ENCODE measurements at regions not wholly inside any gene's neighbourhood (a gene's known extent, or its start where the extent isn't known, plus 50 kb on each side); places are given as distances from the start of the nearest gene placed in this dataset.
"Not testable (repeated sequence)": the region's sequence is repeated elsewhere in the genome, so short reads cannot be mapped to it uniquely, and the experiment has no call there.

- H3K27me3 ChIP-seq (ENCODE audit: control insufficient read depth in 1 of 2, insufficient read depth in 1 of 2, low read length in 2 of 2); H4K91ac ChIP-seq (ENCODE audit: low read length); H2BK15ac ChIP-seq (ENCODE audit: low read depth, poor library complexity, severe bottlenecking); H3K4ac ChIP-seq (ENCODE audit: low read depth in 1 of 2, low read length in 2 of 2); H2AFZ ChIP-seq (ENCODE audit: low read depth, low read length); H3K4me1 ChIP-seq (ENCODE audit: control insufficient read depth, insufficient read depth, low read depth, low read length); H3K36me3 ChIP-seq (ENCODE audit: control insufficient read depth in 1 of 2, insufficient read depth in 2 of 2, low read depth in 1 of 2, low read length in 2 of 2); H3K27ac ChIP-seq (ENCODE audit: low read length, poor library complexity, severe bottlenecking); H3K18ac ChIP-seq (ENCODE audit: low read depth in 1 of 2, low read length in 2 of 2); H3K79me1 ChIP-seq (replicated peaks; ENCODE audit: low read length, poor library complexity, severe bottlenecking); H2BK5ac ChIP-seq (ENCODE audit: low read depth, low read length, poor library complexity, severe bottlenecking); H2BK120ac ChIP-seq (ENCODE audit: low read depth, low read length); H3K4me3 ChIP-seq (ENCODE audit: insufficient read depth in 1 of 2, low read depth in 1 of 2, low read length in 2 of 2); H3K9ac ChIP-seq (ENCODE audit: low read length); H3K14ac ChIP-seq (ENCODE audit: low read length in 2 of 2); H4K8ac ChIP-seq (ENCODE audit: low read length); H3K23ac ChIP-seq (ENCODE audit: low read length in 2 of 2); DNase-seq; H3K4me2 ChIP-seq (ENCODE audit: low read length, poor library complexity, severe bottlenecking); H3K9me3 ChIP-seq (ENCODE audit: control insufficient read depth, low read length); H2AK5ac ChIP-seq (ENCODE audit: low read length, severe bottlenecking); H2BK12ac ChIP-seq (ENCODE audit: low read length in 2 of 2): not testable (repeated sequence)
- 89% methylated on average over 2 of the region's 16 CpGs for WGBS
Measured at GRCh38 chr10:46739919-46740318, 161.0 kb downstream of the SYT15 start.

- not testable (repeated sequence) for H2AFZ ChIP-seq (ENCODE audit: low read depth, low read length); H4K8ac ChIP-seq (ENCODE audit: low read length); H3K27ac ChIP-seq (ENCODE audit: low read length, poor library complexity, severe bottlenecking); H3K4ac ChIP-seq (ENCODE audit: low read depth in 1 of 2, low read length in 2 of 2); H2BK120ac ChIP-seq (ENCODE audit: low read depth, low read length); H3K9me3 ChIP-seq (ENCODE audit: control insufficient read depth, low read length); H2AK5ac ChIP-seq (ENCODE audit: low read length, severe bottlenecking); H2BK15ac ChIP-seq (ENCODE audit: low read depth, poor library complexity, severe bottlenecking); H3K18ac ChIP-seq (ENCODE audit: low read depth in 1 of 2, low read length in 2 of 2); H2BK5ac ChIP-seq (ENCODE audit: low read depth, low read length, poor library complexity, severe bottlenecking); H2BK12ac ChIP-seq (ENCODE audit: low read length in 2 of 2); H3K27me3 ChIP-seq (ENCODE audit: control insufficient read depth in 1 of 2, insufficient read depth in 1 of 2, low read length in 2 of 2); H4K91ac ChIP-seq (ENCODE audit: low read length); H3K4me3 ChIP-seq (ENCODE audit: insufficient read depth in 1 of 2, low read depth in 1 of 2, low read length in 2 of 2); H3K4me1 ChIP-seq (ENCODE audit: control insufficient read depth, insufficient read depth, low read depth, low read length); H3K4me2 ChIP-seq (ENCODE audit: low read length, poor library complexity, severe bottlenecking); H3K36me3 ChIP-seq (ENCODE audit: control insufficient read depth in 1 of 2, insufficient read depth in 2 of 2, low read depth in 1 of 2, low read length in 2 of 2); H3K79me1 ChIP-seq (replicated peaks; ENCODE audit: low read length, poor library complexity, severe bottlenecking); H3K14ac ChIP-seq (ENCODE audit: low read length in 2 of 2); DNase-seq; H3K23ac ChIP-seq (ENCODE audit: low read length in 2 of 2); H3K9ac ChIP-seq (ENCODE audit: low read length)
- WGBS = no CpG with 5 or more reads among the region's 17 CpGs
Measured at GRCh38 chr10:46740368-46740767, 161.4 kb downstream of the SYT15 start.

GRCh38 chr10:46749003-46749402 lies 162.2 kb upstream of the PTPN20 start:
- not testable (repeated sequence) for H3K4me3 ChIP-seq (ENCODE audit: insufficient read depth in 1 of 2, low read depth in 1 of 2, low read length in 2 of 2); H3K4ac ChIP-seq (ENCODE audit: low read depth in 1 of 2, low read length in 2 of 2); H3K14ac ChIP-seq (ENCODE audit: low read length in 2 of 2); H3K4me2 ChIP-seq (ENCODE audit: low read length, poor library complexity, severe bottlenecking); H4K91ac ChIP-seq (ENCODE audit: low read length); H2AK5ac ChIP-seq (ENCODE audit: low read length, severe bottlenecking); H3K9ac ChIP-seq (ENCODE audit: low read length); H4K8ac ChIP-seq (ENCODE audit: low read length); H3K4me1 ChIP-seq (ENCODE audit: control insufficient read depth, insufficient read depth, low read depth, low read length); H3K23ac ChIP-seq (ENCODE audit: low read length in 2 of 2); H2BK5ac ChIP-seq (ENCODE audit: low read depth, low read length, poor library complexity, severe bottlenecking); H3K27ac ChIP-seq (ENCODE audit: low read length, poor library complexity, severe bottlenecking); H2BK12ac ChIP-seq (ENCODE audit: low read length in 2 of 2); H3K27me3 ChIP-seq (ENCODE audit: control insufficient read depth in 1 of 2, insufficient read depth in 1 of 2, low read length in 2 of 2); H3K79me1 ChIP-seq (replicated peaks; ENCODE audit: low read length, poor library complexity, severe bottlenecking); DNase-seq; H3K9me3 ChIP-seq (ENCODE audit: control insufficient read depth, low read length); H3K18ac ChIP-seq (ENCODE audit: low read depth in 1 of 2, low read length in 2 of 2); H2BK15ac ChIP-seq (ENCODE audit: low read depth, poor library complexity, severe bottlenecking); H2BK120ac ChIP-seq (ENCODE audit: low read depth, low read length); H3K36me3 ChIP-seq (ENCODE audit: control insufficient read depth in 1 of 2, insufficient read depth in 2 of 2, low read depth in 1 of 2, low read length in 2 of 2); H2AFZ ChIP-seq (ENCODE audit: low read depth, low read length)
- 100% methylated on average over 2 of the region's 3 CpGs for whole genome bisulfite sequencing

- not testable (repeated sequence) for H2AK5ac ChIP-seq (ENCODE audit: low read length, severe bottlenecking); H3K36me3 ChIP-seq (ENCODE audit: control insufficient read depth in 1 of 2, insufficient read depth in 2 of 2, low read depth in 1 of 2, low read length in 2 of 2); H2BK15ac ChIP-seq (ENCODE audit: low read depth, poor library complexity, severe bottlenecking); H3K27ac ChIP-seq (ENCODE audit: low read length, poor library complexity, severe bottlenecking); H2AFZ ChIP-seq (ENCODE audit: low read depth, low read length); H3K14ac ChIP-seq (ENCODE audit: low read length in 2 of 2); H3K23ac ChIP-seq (ENCODE audit: low read length in 2 of 2); H3K9ac ChIP-seq (ENCODE audit: low read length); H2BK120ac ChIP-seq (ENCODE audit: low read depth, low read length); H4K8ac ChIP-seq (ENCODE audit: low read length); H3K9me3 ChIP-seq (ENCODE audit: control insufficient read depth, low read length); H2BK5ac ChIP-seq (ENCODE audit: low read depth, low read length, poor library complexity, severe bottlenecking); H3K4me3 ChIP-seq (ENCODE audit: insufficient read depth in 1 of 2, low read depth in 1 of 2, low read length in 2 of 2); H3K79me1 ChIP-seq (replicated peaks; ENCODE audit: low read length, poor library complexity, severe bottlenecking); H2BK12ac ChIP-seq (ENCODE audit: low read length in 2 of 2); H3K27me3 ChIP-seq (ENCODE audit: control insufficient read depth in 1 of 2, insufficient read depth in 1 of 2, low read length in 2 of 2); H4K91ac ChIP-seq (ENCODE audit: low read length); H3K4me2 ChIP-seq (ENCODE audit: low read length, poor library complexity, severe bottlenecking); H3K4ac ChIP-seq (ENCODE audit: low read depth in 1 of 2, low read length in 2 of 2); H3K4me1 ChIP-seq (ENCODE audit: control insufficient read depth, insufficient read depth, low read depth, low read length); H3K18ac ChIP-seq (ENCODE audit: low read depth in 1 of 2, low read length in 2 of 2); DNase-seq
- WGBS = 89% methylated on average over 1 of the region's 2 CpGs
Measured at GRCh38 chr10:46749470-46749869, 161.8 kb upstream of the PTPN20 start.

All from mesenchymal stem cell (in vitro differentiated cells and primary cell).